Panc1 (cell line): ENCODE measurements at regions not wholly inside any gene's neighbourhood (a gene's known extent, or its start where the extent isn't known, plus 50 kb on each side); places are given as distances from the start of the nearest gene placed in this dataset.

ENCODE experiments used
- POLR2AphosphoS5 ChIP-seq: IDR thresholded peaks from 2 replicates; pipeline ENCODE4 v1.6.1; 2012; ENCODE audit warnings: mild to moderate bottlenecking, low read depth, low read length, moderate library complexity
- TF ChIP-seq, protein P1 (sequence below): fragments of 450-650 bp; IDR thresholded peaks from 2 replicates; pipeline ENCODE4 v1.5.1; 2017; ENCODE audit warnings: mild to moderate bottlenecking

DNA sequence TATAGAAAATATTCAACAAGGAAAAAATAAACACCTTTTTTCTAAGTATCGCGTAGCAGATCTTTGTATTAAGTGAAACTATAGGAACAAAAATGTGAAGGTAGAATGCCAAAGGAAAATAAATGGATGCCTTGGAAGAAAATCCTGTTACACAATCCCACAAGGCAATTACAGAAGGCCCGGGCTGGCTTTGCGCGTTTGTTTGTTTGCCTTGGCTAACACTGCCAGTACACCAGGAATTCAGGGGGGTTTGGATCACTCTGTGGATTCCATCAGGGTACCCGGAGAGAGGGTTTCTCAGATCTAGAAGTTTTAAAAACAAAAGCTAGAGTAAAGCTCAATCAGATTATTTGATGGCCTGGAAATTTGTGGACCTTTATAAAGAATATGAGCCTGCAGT is 478.3 kb downstream of the FBXO15 start:
- TF ChIP-seq, protein P1, sequence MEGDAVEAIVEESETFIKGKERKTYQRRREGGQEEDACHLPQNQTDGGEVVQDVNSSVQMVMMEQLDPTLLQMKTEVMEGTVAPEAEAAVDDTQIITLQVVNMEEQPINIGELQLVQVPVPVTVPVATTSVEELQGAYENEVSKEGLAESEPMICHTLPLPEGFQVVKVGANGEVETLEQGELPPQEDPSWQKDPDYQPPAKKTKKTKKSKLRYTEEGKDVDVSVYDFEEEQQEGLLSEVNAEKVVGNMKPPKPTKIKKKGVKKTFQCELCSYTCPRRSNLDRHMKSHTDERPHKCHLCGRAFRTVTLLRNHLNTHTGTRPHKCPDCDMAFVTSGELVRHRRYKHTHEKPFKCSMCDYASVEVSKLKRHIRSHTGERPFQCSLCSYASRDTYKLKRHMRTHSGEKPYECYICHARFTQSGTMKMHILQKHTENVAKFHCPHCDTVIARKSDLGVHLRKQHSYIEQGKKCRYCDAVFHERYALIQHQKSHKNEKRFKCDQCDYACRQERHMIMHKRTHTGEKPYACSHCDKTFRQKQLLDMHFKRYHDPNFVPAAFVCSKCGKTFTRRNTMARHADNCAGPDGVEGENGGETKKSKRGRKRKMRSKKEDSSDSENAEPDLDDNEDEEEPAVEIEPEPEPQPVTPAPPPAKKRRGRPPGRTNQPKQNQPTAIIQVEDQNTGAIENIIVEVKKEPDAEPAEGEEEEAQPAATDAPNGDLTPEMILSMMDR: no peak
- TF ChIP-seq POLR2AphosphoS5: no peak
